H9 (cell line): ENCODE measurements at regions not wholly inside any gene's neighbourhood (a gene's known extent, or its start where the extent isn't known, plus 50 kb on each side); places are given as distances from the start of the nearest gene placed in this dataset.

ENCODE experiments used
- DNase-seq: peaks from one replicate; pipeline ENCODE4 v3.0.0-alpha.2; 2017
- H2AFZ ChIP-seq: one replicate; pipeline ENCODE4 v1.6.1; 2013; ENCODE audit warnings: mild to moderate bottlenecking, low read length, control low read depth, moderate library complexity
- H2AK5ac ChIP-seq: 2 replicates; pipeline ENCODE4 v1.6.1; 2013; ENCODE audit warnings: low read length, control low read depth, mixed read lengths; ENCODE audit not compliant: insufficient read length
- H2BK120ac ChIP-seq: one replicate; pipeline ENCODE4 v1.6.1; 2013; ENCODE audit warnings: low read depth, mild to moderate bottlenecking, low read length, control low read depth, inconsistent platforms; ENCODE audit not compliant: poor library complexity, severe bottlenecking
- H2BK12ac ChIP-seq: 2 replicates; pipeline ENCODE4 v1.6.1; 2013; ENCODE audit warnings: low read length, control low read depth, mixed read lengths, low read depth; ENCODE audit not compliant: insufficient read length
- H2BK15ac ChIP-seq: 2 replicates; pipeline ENCODE4 v1.6.1; 2013; ENCODE audit warnings: low read depth, low read length, control low read depth
- H2BK20ac ChIP-seq: one replicate; pipeline ENCODE4 v1.6.1; 2013; ENCODE audit warnings: low read depth, mild to moderate bottlenecking, low read length, control low read depth, inconsistent platforms; ENCODE audit not compliant: poor library complexity, severe bottlenecking
- H2BK5ac ChIP-seq: 2 replicates; pipeline ENCODE4 v1.6.1; 2013; ENCODE audit warnings: low read length, control low read depth, mixed read lengths; ENCODE audit not compliant: insufficient read length
- H3K14ac ChIP-seq: 2 replicates; pipeline ENCODE4 v1.6.1; 2013; ENCODE audit warnings: low read length, control low read depth; ENCODE audit not compliant: insufficient read depth
- H3K18ac ChIP-seq: 2 replicates; pipeline ENCODE4 v1.6.1; 2013; ENCODE audit warnings: low read depth, mild to moderate bottlenecking, mixed read lengths, low read length, control low read depth; ENCODE audit not compliant: insufficient read length
- H3K23ac ChIP-seq: 2 replicates; pipeline ENCODE4 v1.6.1; 2013; ENCODE audit warnings: low read length, control low read depth, mixed read lengths, low read depth; ENCODE audit not compliant: insufficient read length
- H3K23me2 ChIP-seq: 2 replicates; pipeline ENCODE4 v1.6.1; 2013; ENCODE audit warnings: low read depth, mild to moderate bottlenecking, mixed read lengths, low read length, control low read depth; ENCODE audit not compliant: insufficient read length, poor library complexity, severe bottlenecking
- H3K27ac ChIP-seq: 2 replicates; pipeline ENCODE4 v1.5.1; 2013; ENCODE audit warnings: low read length, control low read depth, mixed read lengths, low read depth; ENCODE audit not compliant: insufficient read length
- H3K27me3 ChIP-seq: 2 replicates; pipeline ENCODE4 v1.6.1; 2013; ENCODE audit warnings: low read length, control low read depth, inconsistent platforms; ENCODE audit not compliant: insufficient read depth
- H3K4ac ChIP-seq: 2 replicates; pipeline ENCODE4 v1.6.1; 2013; ENCODE audit warnings: low read depth, mild to moderate bottlenecking, control low read depth, inconsistent platforms, low read length, moderate library complexity
- H3K4me1 ChIP-seq: 2 replicates; pipeline ENCODE4 v1.6.1; 2013; ENCODE audit warnings: low read length, control low read depth, inconsistent platforms; ENCODE audit not compliant: insufficient read depth
- H3K4me2 ChIP-seq: 2 replicates; pipeline ENCODE4 v1.6.1; 2013; ENCODE audit warnings: low read length, control low read depth, mixed read lengths; ENCODE audit not compliant: insufficient read length, insufficient read depth
- H3K56ac ChIP-seq: 2 replicates; pipeline ENCODE4 v1.6.1; 2013; ENCODE audit warnings: low read depth, mild to moderate bottlenecking, mixed read lengths, low read length, control low read depth; ENCODE audit not compliant: insufficient read length
- H3K79me1 ChIP-seq: 2 replicates; pipeline ENCODE4 v1.6.1; 2013; ENCODE audit warnings: low read depth, mild to moderate bottlenecking, moderate library complexity, low read length, control low read depth, inconsistent platforms; ENCODE audit not compliant: insufficient read depth, poor library complexity, severe bottlenecking
- H3K79me2 ChIP-seq: 2 replicates; pipeline ENCODE4 v1.6.1; 2013; ENCODE audit warnings: low read length, control low read depth, inconsistent platforms; ENCODE audit not compliant: insufficient read depth
- H3K9ac ChIP-seq: 2 replicates; pipeline ENCODE4 v1.6.1; 2013; ENCODE audit warnings: low read length, control low read depth, mixed read lengths; ENCODE audit not compliant: insufficient read length; ENCODE audit errors: extremely low read depth
- H3K9me3 ChIP-seq: one replicate; pipeline ENCODE4 v1.6.1; 2013; ENCODE audit warnings: low read depth, low read length, inconsistent platforms; ENCODE audit not compliant: control insufficient read depth
- H3T11ph ChIP-seq: one replicate; pipeline ENCODE4 v1.6.1; 2013; ENCODE audit warnings: mild to moderate bottlenecking, low read length, control low read depth, inconsistent platforms
- H4K20me1 ChIP-seq: one replicate; pipeline ENCODE4 v1.6.1; 2013; ENCODE audit not compliant: control insufficient read depth, insufficient read length, insufficient read depth
- H4K5ac ChIP-seq: 2 replicates; pipeline ENCODE4 v1.6.1; 2013; ENCODE audit warnings: low read depth, mild to moderate bottlenecking, mixed read lengths, low read length, control low read depth; ENCODE audit not compliant: insufficient read length
- H4K8ac ChIP-seq: replicated peaks from 2 replicates; pipeline ENCODE4 v1.6.1; 2013; ENCODE audit warnings: low read length, control low read depth, mixed read lengths, low read depth; ENCODE audit not compliant: insufficient read length
- H4K91ac ChIP-seq: 2 replicates; pipeline ENCODE4 v1.6.1; 2013; ENCODE audit warnings: low read depth, mild to moderate bottlenecking, moderate library complexity, mixed read lengths, low read length, control low read depth; ENCODE audit not compliant: insufficient read length
- H3K27ac Mint-ChIP-seq, 3 experiments: 2 replicates in 2 of 3; 3 replicates in 1 of 3; pipeline ENCODE4 v1.8.0; 2020 to 2021; ENCODE audit warnings: mixed read lengths in 3 of 3, mild to moderate bottlenecking in 1 of 3, moderate library complexity in 1 of 3
- H3K27me3 Mint-ChIP-seq: 2 replicates; pipeline ENCODE4 v1.8.0; 2021; ENCODE audit warnings: low read depth, mild to moderate bottlenecking, moderate library complexity, mixed read lengths
- H3K36me3 Mint-ChIP-seq, 3 experiments: 2 replicates in 2 of 3; 3 replicates in 1 of 3; pipeline ENCODE4 v1.8.0; 2020 to 2021; ENCODE audit warnings: low read depth in 3 of 3, mixed read lengths in 3 of 3; ENCODE audit not compliant: insufficient read depth in 1 of 3
- H3K4me1 Mint-ChIP-seq, 2 experiments: 2 replicates each; pipeline ENCODE4 v1.8.0; 2020; ENCODE audit warnings: mixed read lengths in 2 of 2
- H3K4me3 Mint-ChIP-seq, 2 experiments: 2 replicates in 1 of 2; 3 replicates in 1 of 2; pipeline ENCODE4 v1.8.0; 2020 to 2021; ENCODE audit warnings: mild to moderate bottlenecking in 2 of 2, mixed read lengths in 2 of 2, moderate library complexity in 1 of 2
- H3K9me3 Mint-ChIP-seq, 2 experiments: 2 replicates in 1 of 2; 3 replicates in 1 of 2; pipeline ENCODE4 v1.8.0; 2020; ENCODE audit warnings: mild to moderate bottlenecking in 2 of 2, mixed read lengths in 2 of 2, moderate library complexity in 1 of 2
- WGBS: extraction: QIAGEN DNeasy Blood & Tissue Kit; methylation state at CpG from one replicate; pipeline ENCODE4 v1.1.7; 2013; ENCODE audit warnings: missing lambda C conversion rate, low lambda C conversion rate, mixed read lengths; ENCODE audit not compliant: insufficient read length; ENCODE audit errors: extremely low coverage; 5-methylcytosine and 5-hydroxymethylcytosine counted together
- TF ChIP-seq, protein P1 (sequence below): fragments of 200-600 bp; sonication (generic); conservative IDR thresholded peaks from 3 replicates; pipeline ENCODE4 v1.8.0; 2021; ENCODE audit warnings: antibody characterized with exemption, mild to moderate bottlenecking

DNA sequence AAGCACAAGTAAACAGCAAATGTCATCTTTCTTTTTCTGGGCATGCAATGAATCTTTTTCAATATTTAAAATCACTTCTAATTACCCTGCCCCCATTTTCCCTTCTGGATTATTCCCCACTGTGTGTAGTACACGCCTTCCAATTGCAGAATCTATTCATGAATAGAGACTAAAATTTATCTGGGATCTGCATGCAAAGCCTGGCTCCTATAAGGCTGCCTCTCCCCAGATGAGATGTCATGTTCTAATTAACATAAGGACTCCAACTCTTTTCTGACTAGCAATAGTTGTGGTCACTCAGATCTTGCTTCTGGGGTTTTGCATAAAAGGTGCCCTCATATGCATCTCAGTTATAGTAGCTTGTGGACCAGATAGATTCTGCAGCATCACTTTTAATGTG is 473.5 kb downstream of the BTG1 start:
- Histone ChIP-seq H3K4ac (no peak overlapping the region), H3K18ac (no peak overlapping the region), H3K27ac (no peak overlapping the region), H3K79me1 (no peaks in the 10 kb centered on the region), H3K9ac (no peak overlapping the region), H2BK5ac (no peak overlapping the region), H3K9me3 (no peaks in the 10 kb centered on the region), H3T11ph (no peak overlapping the region), H3K79me2 (no peaks in the 10 kb centered on the region), H2AK5ac (no peak overlapping the region), H3K23me2 (no peaks in the 10 kb centered on the region), H2BK12ac (no peak overlapping the region), H3K27me3 (no peaks in the 10 kb centered on the region), H2BK120ac (no peak overlapping the region), H3K23ac (no peak overlapping the region), H3K4me1 (no peaks in the 10 kb centered on the region), H2AFZ (no peak overlapping the region), H3K56ac (no peak overlapping the region), H2BK15ac (no peak overlapping the region), H3K14ac (no peak overlapping the region), H4K20me1 (no peaks in the 10 kb centered on the region), H3K4me2 (no peak overlapping the region), H4K8ac (no peak overlapping the region), H2BK20ac (no peak overlapping the region), H4K91ac (no peak overlapping the region), H4K5ac (no peak overlapping the region)
- H3K9me3 Mint-ChIP-seq, result no peaks in the 10 kb centered on the region; a peak in 1 of 5 replicates
- H3K4me3 Mint-ChIP-seq, result no peak overlapping the region
- no peaks in the 10 kb centered on the region for H3K4me1 Mint-ChIP-seq
- WGBS, result no CpG with 5 or more reads among the region's 1 CpG
- no peaks in the 10 kb centered on the region for H3K36me3 Mint-ChIP-seq
- TF ChIP-seq, protein P1, sequence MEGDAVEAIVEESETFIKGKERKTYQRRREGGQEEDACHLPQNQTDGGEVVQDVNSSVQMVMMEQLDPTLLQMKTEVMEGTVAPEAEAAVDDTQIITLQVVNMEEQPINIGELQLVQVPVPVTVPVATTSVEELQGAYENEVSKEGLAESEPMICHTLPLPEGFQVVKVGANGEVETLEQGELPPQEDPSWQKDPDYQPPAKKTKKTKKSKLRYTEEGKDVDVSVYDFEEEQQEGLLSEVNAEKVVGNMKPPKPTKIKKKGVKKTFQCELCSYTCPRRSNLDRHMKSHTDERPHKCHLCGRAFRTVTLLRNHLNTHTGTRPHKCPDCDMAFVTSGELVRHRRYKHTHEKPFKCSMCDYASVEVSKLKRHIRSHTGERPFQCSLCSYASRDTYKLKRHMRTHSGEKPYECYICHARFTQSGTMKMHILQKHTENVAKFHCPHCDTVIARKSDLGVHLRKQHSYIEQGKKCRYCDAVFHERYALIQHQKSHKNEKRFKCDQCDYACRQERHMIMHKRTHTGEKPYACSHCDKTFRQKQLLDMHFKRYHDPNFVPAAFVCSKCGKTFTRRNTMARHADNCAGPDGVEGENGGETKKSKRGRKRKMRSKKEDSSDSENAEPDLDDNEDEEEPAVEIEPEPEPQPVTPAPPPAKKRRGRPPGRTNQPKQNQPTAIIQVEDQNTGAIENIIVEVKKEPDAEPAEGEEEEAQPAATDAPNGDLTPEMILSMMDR, result no peak
- no peak for DNase-seq
- no peak overlapping the region for H3K27ac Mint-ChIP-seq
- no peaks in the 10 kb centered on the region for H3K27me3 Mint-ChIP-seq
